Hepatocyte (in vitro differentiated cells): ENCODE measurements at regions not wholly inside any gene's neighbourhood (a gene's known extent, or its start where the extent isn't known, plus 50 kb on each side); places are given as distances from the start of the nearest gene placed in this dataset.

Experiments
- CTCF ChIP-seq: fragments of 200-600 bp; sonication (generic); IDR thresholded peaks from 2 replicates; pipeline ENCODE4 v1.5.1; 2016; ENCODE audit warnings: antibody characterized with exemption, mild to moderate bottlenecking; ENCODE audit not compliant: poor library complexity
- EZH2 ChIP-seq: fragments of 200-600 bp; sonication (generic); IDR thresholded peaks from 2 replicates; pipeline ENCODE4 v1.6.1; 2016; ENCODE audit warnings: antibody characterized with exemption, mild to moderate bottlenecking, borderline replicate concordance
- EZH2phosphoT487 ChIP-seq: fragments of 200-600 bp; sonication (generic); IDR thresholded peaks from one replicate; pipeline ENCODE4 v1.6.1; 2018; ENCODE audit warnings: antibody characterized with exemption, mild to moderate bottlenecking, low read depth, moderate library complexity; ENCODE audit not compliant: unreplicated experiment, severe bottlenecking

DNA sequence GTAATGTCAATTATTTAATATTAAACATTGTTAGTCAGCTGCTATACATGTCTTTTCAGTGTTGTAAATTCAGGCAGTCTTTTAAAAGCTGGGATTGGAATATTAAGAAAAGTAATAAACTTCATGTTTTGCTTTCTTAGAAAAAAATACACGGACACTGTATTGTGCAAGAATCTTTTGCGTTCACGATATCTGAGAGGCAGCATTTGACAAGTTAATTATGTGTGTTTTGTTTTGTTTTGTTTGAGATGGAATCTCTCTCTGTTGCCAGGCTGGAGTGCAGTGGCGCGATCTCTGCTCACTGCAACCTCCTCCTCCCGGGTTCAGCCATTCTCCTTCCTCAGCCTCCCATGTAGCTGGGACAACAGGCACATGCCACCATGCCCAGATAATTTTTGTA, 1661.3 kb downstream of the HACE1 start:
- TF ChIP-seq CTCF (no peak), EZH2 (no peak), EZH2phosphoT487 (no peak)
